Adrenal gland (tissue), 9 donors: ENCODE measurements at regions not wholly inside any gene's neighbourhood (a gene's known extent, or its start where the extent isn't known, plus 50 kb on each side); places are given as distances from the start of the nearest gene placed in this dataset.

Experiments used
- DNase-seq, 7 donors: peaks; one replicate each; pipeline ENCODE4 v3.0.0-alpha.2; 2019 to 2020
- H3K27ac ChIP-seq, 5 donors: fragments of 200-600 bp; sonication (generic) in 4 of 5; 1 replicate in 3 of 5; 2 replicates in 2 of 5; pipeline versions ENCODE4 v1.5.1 to v1.8.0; 2016 to 2020; ENCODE audit warnings: mild to moderate bottlenecking in 1 of 5
- H3K27me3 ChIP-seq: fragments of 200-600 bp; 2 replicates; pipeline ENCODE4 v1.8.0; 2021
- H3K36me3 ChIP-seq, 2 donors: fragments of 200-600 bp; replicated peaks in 1 of 2; 1 replicate in 1 of 2; 2 replicates in 1 of 2; pipeline versions ENCODE4 v1.5.1 to v1.8.0; 2018 to 2022
- H3K4me1 ChIP-seq, 2 donors: fragments of 200-600 bp; replicated peaks in 1 of 2; 1 replicate in 1 of 2; 2 replicates in 1 of 2; pipeline versions ENCODE4 v1.5.1 to v1.8.0; 2018 to 2021
- H3K4me3 ChIP-seq, 4 donors: fragments of 200-600 bp; sonication (generic) in 3 of 4; one replicate each; pipeline ENCODE4 v1.5.1; 2016 to 2018
- H3K9me3 ChIP-seq, 3 donors: fragments of 200-600 bp; sonication (generic) in 1 of 3; replicated peaks in 1 of 3; 1 replicate in 2 of 3; 2 replicates in 1 of 3; pipeline versions ENCODE4 v1.5.1 to v1.8.0; 2016 to 2021
- CTCF ChIP-seq, 6 experiments: fragments of 450-650 bp in 4 of 6; fragments of 200-600 bp in 2 of 6; sonication (generic) in 1 of 6; IDR thresholded peaks; 1 replicate in 5 of 6; 2 replicates in 1 of 6; pipeline versions ENCODE4 v1.5.1 to v1.8.0; 2016 to 2021; ENCODE audit warnings: antibody characterized with exemption in 6 of 6, mild to moderate bottlenecking in 2 of 6, moderate library complexity in 1 of 6
- POLR2A ChIP-seq, 2 donors: fragments of 450-650 bp; IDR thresholded peaks; one replicate each; pipeline ENCODE4 v1.6.1; 2017; ENCODE audit warnings: antibody characterized with exemption in 2 of 2, mild to moderate bottlenecking in 2 of 2, moderate library complexity in 1 of 2
- WGBS, 4 donors: extraction: QIAGEN DNeasy Blood & Tissue Kit in 2 of 4; methylation state at CpG; one replicate each; pipeline versions ENCODE4 v1.1.5 to v1.1.7; 2013 to 2017; 5-methylcytosine and 5-hydroxymethylcytosine counted together
- intact Hi-C, 2 donors: fragments of 100-400 bp; cut with DNase I; formaldehyde crosslinking; loops; one replicate each; pipeline versions ENCODE4 v1.14.1 to v1.15.0; 2022 to 2023
- donor health status: healthy with polysubstance abuse.
- donor health status: Bipolar disorder and iron deficiency.
- donor health status: DM: yes; HTN: yes; CAD: no.
- donor health status: DM: no; HTN: no; CAD: no.
- donor health status: DM: no; HTN: no; CAD: no.

GRCh38 chr5:143707806-143708205 is 104.2 kb upstream of the HMHB1 start:
- H3K9me3 ChIP-seq, result no peaks in the 10 kb centered on the region
- H3K4me1 ChIP-seq, result no peaks in the 10 kb centered on the region
- no peaks in the 10 kb centered on the region for H3K36me3 ChIP-seq
- no peak for TF ChIP-seq POLR2A (IDR thresholded peaks at IDR 0.05)
- TF ChIP-seq CTCF (IDR thresholded peaks at IDR 0.05), result no peak
- intact Hi-C loops, result no loop called here
- H3K27me3 ChIP-seq, result no peaks in the 10 kb centered on the region
- H3K27ac ChIP-seq, result no peak overlapping the region
- H3K4me3 ChIP-seq, result no peak overlapping the region
- DNase-seq, result no peak
- 31 to 73% (median 54%) methylated on average over 1 of the region's 1 CpG for WGBS, 4 donors

- H3K4me3 ChIP-seq, result no peak overlapping the region
- no peak for DNase-seq
- H3K27me3 ChIP-seq, result no peaks in the 10 kb centered on the region
- intact Hi-C loops, result no loop called here
- H3K9me3 ChIP-seq, result no peaks in the 10 kb centered on the region
- no peaks in the 10 kb centered on the region for H3K4me1 ChIP-seq
- H3K36me3 ChIP-seq, result no peaks in the 10 kb centered on the region
- TF ChIP-seq POLR2A (IDR thresholded peaks at IDR 0.05) (no peak), CTCF (IDR thresholded peaks at IDR 0.05) (no peak)
- no peak overlapping the region for H3K27ac ChIP-seq
Observed at GRCh38 chr5:143705381-143705780, 106.6 kb upstream of the HMHB1 start.

- 79 to 91% (median 85%) methylated on average over 5 of the region's 5 CpGs for WGBS, 4 donors
- intact Hi-C loops, result no loop called here
Observed at GRCh38 chr5:143703659-143704058, 108.3 kb upstream of the HMHB1 start.

GRCh38 chr5:143701493-143701892 is 110.5 kb upstream of the HMHB1 start:
- Histone ChIP-seq H3K4me3 (no peak overlapping the region), H3K27ac (no peak overlapping the region), H3K9me3 (no peaks in the 10 kb centered on the region), H3K4me1 (no peaks in the 10 kb centered on the region), H3K27me3 (no peaks in the 10 kb centered on the region), H3K36me3 (no peaks in the 10 kb centered on the region)
- WGBS, 4 donors, result 72 to 92% (median 77%) methylated on average over 1 of the region's 1 CpG
- intact Hi-C loops, result no loop called here
- no peak for TF ChIP-seq CTCF (IDR thresholded peaks at IDR 0.05)
- no peak for TF ChIP-seq POLR2A (IDR thresholded peaks at IDR 0.05)
- DNase-seq, result no peak

More at GRCh38 chr5:143703659-143704058, 108.3 kb upstream of the HMHB1 start:
- H3K27me3 ChIP-seq, result no peaks in the 10 kb centered on the region
- TF ChIP-seq CTCF (IDR thresholded peaks at IDR 0.05), result no peak
- no peak overlapping the region for H3K27ac ChIP-seq
- no peaks in the 10 kb centered on the region for H3K36me3 ChIP-seq
- H3K4me3 ChIP-seq, result no peak overlapping the region
- H3K4me1 ChIP-seq, result no peaks in the 10 kb centered on the region
- H3K9me3 ChIP-seq, result no peaks in the 10 kb centered on the region
- DNase-seq, result no peak
